SH-SY5Y (cell line): ENCODE measurements at regions not wholly inside any gene's neighbourhood (a gene's known extent, or its start where the extent isn't known, plus 50 kb on each side); places are given as distances from the start of the nearest gene placed in this dataset.

Experiments
- GATA2 ChIP-seq: IDR thresholded peaks from 2 replicates; pipeline ENCODE4 v1.6.1; 2011; ENCODE audit warnings: mild to moderate bottlenecking, low read depth, low read length
- GATA3 ChIP-seq: IDR thresholded peaks from 2 replicates; pipeline ENCODE4 v1.6.1; 2011; ENCODE audit warnings: low read depth, mild to moderate bottlenecking, low read length, moderate library complexity

DNA sequence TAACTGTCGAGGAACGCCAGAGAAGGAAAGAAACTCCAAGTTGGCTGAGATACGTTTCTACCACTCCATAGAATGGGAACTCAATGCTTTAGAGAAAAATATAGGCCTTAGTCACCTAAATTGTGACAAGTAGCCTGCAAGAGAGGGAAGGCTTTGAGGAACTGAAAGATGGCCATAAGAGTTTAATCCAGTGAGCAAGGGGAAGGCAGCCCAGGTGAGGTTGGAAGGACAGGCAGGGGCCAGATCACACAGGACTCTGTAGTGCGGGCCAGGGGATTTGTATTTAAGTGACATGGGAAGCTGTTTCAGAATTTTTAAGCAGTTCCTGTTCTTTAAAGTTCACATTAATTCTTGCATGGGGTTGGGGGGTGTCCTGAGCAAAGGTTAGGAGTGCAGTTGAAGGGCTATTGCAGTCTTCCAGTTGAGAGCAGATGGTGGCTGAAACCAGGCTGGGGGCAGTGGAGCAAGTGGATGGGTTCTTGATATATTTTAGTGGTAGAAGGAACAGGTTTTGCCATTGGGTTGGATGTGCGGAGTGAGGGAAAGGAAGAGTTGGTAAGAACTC, 138.9 kb upstream of the PELI1 start:
- TF ChIP-seq GATA3 (no peak), GATA2 (no peak)

DNA sequence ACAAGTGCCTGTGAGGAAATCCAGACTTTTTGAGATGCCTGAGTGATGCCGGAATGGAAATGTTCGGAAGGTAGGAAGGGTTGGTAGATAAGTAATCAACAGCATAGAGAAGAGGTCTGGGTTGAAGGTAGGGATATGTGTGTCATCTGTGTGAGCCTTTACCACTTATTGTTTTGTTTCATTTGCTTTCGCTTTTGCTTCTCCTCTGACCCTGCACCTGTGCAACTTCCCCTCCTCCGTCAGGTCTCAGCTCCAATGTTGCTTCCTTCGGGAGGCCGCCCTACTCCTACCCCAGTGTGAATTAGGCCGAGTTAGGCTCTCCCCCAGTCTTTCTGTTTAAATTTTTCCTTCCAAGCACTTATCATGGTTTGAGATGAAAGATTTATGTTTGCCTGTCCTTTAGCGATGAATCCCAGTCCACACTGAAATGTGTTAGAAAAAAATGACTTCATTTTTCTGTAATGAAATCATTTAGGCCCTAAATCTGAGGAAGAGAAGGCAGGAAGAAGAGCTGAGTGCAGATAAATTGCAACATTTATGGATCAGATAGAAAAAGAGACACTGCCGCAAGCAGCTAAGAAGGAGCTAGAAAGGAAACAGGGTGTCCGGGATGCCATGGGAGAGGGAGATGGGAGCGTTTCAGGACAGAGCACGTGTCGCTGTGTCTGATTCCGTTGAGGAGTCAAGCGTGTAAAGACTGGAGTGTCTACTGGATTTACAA, 139.6 kb upstream of the PELI1 start:
- TF ChIP-seq GATA3 (no peak), GATA2 (no peak)

- no peak for TF ChIP-seq GATA3
- no peak for TF ChIP-seq GATA2
Observed at GRCh38 chr2:64284751-64285150, 140.5 kb upstream of the PELI1 start.

DNA sequence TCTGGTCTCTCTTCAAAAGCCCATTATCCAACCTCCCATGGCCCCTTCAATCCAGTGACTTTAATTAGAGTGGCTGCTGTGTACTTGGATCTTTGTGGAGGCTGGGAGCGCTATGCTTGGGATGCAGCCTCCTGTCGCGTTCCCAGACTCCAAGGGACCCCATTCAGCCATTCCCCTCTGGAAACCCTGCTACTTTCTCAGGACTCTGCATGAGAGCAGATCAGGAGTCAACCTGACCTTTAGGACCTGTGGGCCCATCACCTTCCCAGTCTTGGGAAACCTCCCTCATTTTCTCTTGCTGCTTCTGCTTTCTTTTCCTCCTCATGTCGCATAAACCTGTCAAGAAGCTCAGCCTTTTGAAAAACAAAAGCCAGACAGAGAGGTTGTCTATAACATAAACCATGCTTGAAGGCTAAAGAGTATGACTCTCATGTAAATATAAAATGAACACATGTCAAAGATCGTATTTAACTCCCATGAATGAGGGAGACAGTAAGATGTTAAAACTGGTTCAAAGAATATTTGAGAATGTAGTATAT, 143.1 kb upstream of the PELI1 start:
- TF ChIP-seq GATA2 (no peak), GATA3 (no peak)

DNA sequence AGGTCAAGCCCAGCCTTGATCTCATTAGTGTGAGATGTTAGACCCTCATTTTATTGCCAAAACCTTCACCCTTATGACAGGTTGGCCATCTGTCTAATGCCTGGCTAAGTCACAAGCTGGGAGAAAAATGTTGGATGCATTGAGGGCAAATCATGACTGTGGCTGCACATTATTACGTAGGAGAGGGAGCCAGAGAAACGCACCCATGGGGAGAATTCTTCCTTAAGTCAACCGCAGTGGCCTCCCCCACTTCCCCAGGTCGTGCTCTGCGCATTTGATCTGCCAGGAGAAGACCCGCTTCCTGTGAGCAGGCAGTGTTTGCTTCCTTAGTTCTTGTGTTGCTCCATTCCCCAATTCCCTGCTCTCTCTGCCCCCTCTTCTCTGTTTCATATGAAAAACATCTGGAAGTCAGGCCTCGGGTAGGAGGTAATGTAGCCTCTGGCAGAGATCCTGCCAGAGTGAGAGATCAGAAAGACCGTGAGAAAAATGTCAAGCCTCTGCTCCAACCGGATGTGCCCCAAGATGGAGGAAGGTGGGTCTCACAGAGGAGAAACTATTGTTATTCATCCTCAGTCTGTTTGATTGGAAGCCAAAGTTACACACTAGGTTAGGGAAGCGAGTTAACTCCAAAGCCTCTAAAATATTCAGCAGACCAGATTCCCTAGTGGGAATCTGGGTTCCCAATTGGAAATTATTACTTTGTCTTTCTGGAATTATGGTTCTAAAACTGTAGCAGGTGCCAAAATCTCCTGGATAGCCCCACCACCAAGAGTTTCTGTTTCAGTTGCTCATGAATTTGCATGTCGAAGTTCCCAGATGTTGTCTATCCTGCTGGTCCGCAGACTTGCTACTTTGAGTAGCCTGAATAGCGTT, 144.3 kb upstream of the PELI1 start:
- TF ChIP-seq GATA3 = no peak
- no peak for TF ChIP-seq GATA2

DNA sequence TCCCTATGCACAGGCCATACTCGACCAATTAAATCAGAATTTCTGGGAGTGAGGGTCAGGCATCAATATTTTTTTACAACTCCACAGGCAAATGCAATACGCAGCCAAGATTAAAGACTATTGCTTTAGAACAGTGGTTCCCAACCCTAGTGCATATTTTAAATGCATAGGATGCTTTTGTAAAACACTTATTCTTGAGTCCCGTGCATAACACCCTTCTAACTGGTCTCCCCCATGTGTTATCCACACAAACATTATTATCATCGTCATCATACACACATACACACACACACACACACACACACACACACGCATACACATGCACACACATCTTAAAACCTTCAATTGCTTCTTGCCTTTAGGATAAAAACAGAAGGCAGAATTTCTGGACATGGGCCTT, 145.0 kb upstream of the PELI1 start:
- no peak for TF ChIP-seq GATA3
- TF ChIP-seq GATA2 = no peak

DNA sequence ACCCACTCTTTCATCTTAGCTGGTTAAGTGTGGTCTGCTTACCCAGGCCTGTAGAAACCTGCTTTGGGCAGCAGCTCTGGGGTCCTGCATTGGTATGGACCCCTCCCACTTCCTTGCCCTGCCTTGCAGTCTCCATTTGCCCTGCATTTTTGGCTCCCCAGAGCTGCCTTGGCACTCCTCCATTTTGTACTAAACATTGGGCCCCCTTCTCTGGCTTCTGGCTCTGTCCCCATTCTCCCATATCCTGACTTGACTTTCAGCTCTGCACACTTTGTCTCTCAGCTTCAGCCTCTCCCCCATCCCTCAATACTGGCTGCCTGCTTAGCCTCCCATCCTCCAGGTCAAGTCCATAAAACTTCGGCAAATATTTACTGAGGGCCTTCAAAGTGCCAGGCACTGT, 145.5 kb upstream of the PELI1 start:
- no peak for TF ChIP-seq GATA3
- TF ChIP-seq GATA2 = no peak

GRCh38 chr2:64291181-64291580, 147.0 kb upstream of the PELI1 start:
- TF ChIP-seq GATA3 = no peak
- no peak for TF ChIP-seq GATA2

DNA sequence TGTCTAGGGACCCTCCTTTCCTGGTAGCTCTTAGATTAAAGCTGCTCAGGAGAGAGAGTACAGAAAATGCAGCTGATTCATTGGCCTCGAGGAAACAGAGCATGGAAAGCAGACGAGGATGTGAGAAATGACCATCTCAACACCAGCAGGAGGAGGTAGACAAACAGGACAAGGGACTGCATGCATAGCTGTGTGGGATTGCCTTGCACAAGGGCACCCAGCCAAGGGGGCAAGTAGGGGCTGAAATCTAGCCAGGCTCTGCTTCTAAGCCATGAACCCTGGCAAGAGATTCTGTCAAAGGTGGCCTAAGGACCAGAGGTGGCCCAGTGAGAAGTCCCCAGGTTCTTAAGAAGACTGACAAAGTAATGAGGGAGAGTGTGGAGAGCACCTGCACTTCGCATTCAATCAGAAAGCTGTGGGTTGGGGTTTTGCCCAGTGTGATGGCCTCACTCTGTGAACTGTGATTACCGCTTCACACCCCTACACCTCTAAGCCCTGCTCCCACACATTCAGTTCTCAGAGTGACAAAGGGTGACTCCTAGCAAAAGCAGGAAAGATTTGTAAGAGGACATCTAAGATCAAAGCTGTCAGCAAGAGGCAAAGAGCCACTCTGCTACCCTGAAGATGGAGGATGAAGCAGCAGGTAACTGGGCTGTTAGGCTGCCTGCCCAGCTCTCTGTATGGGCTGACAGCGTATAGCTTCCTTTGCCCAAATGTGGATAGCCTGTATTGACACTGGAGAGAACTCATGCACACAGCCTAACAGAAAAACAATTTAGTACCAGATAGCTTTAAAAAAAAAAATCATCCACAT, 151.3 kb upstream of the PELI1 start:
- TF ChIP-seq GATA2 = no peak
- no peak for TF ChIP-seq GATA3

DNA sequence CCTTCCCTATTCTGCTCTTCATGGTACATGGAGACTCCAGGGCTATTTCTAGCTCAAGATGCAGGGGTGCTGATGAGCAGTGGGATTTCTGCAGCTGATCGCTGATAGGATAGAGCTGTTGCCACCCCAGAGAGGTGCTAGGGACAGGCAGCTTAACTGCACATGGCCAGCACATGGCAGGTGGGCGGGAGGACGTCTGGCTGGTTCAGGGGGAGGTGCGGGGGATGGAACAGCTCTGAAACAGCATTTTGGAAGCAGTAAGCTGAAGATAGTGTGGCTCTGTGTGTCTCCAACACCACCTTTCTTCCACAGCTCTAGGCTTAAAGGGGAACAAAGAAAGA, 151.9 kb upstream of the PELI1 start:
- TF ChIP-seq GATA2 = no peak
- TF ChIP-seq GATA3 = no peak

- TF ChIP-seq GATA2 = no peak
- no peak for TF ChIP-seq GATA3
Observed at GRCh38 chr2:64296695-64297346, 152.6 kb upstream of the PELI1 start.

- TF ChIP-seq GATA2 (no peak), GATA3 (no peak)
Observed at GRCh38 chr2:64298161-64298560, 153.9 kb upstream of the PELI1 start.

DNA sequence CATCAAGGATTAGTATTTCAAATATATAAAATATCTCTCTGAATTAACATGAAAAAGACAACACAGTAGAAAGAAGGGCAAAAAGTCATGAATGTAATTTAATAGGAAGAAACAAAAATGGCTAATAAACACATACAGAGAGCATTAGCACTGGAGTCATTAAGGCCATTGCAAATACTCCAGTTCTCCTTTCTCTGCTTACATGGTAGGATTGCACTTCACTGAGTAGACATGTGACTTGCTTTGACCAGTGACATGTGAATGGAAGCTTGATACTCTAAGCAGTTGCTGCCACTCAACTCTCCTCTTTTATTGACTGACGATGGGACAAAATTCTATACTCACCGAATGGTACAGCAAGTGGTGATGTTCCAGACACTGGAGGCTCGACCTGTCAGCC, 153.9 kb upstream of the LGALSL start:
- TF ChIP-seq GATA2 = no peak
- TF ChIP-seq GATA3 = no peak
